Uterus (tissue), 2 donors: ENCODE measurements at regions not wholly inside any gene's neighbourhood (a gene's known extent, or its start where the extent isn't known, plus 50 kb on each side); places are given as distances from the start of the nearest gene placed in this dataset.

ENCODE experiments used
- POLR2A ChIP-seq, 2 donors: fragments of 450-650 bp; IDR thresholded peaks; one replicate each; pipeline ENCODE4 v1.6.1; 2016; ENCODE audit warnings: antibody characterized with exemption in 2 of 2, mild to moderate bottlenecking in 1 of 2, moderate library complexity in 1 of 2
- TF ChIP-seq, protein P1 (sequence below), 4 experiments: fragments of 200-600 bp in 2 of 4; fragments of 450-650 bp in 2 of 4; sonication (generic) in 2 of 4; IDR thresholded peaks; one replicate each; pipeline ENCODE4 v1.5.1; 2016 to 2019; ENCODE audit warnings: antibody characterized with exemption in 4 of 4, mild to moderate bottlenecking in 2 of 4, moderate library complexity in 1 of 4

- TF ChIP-seq, protein P1, sequence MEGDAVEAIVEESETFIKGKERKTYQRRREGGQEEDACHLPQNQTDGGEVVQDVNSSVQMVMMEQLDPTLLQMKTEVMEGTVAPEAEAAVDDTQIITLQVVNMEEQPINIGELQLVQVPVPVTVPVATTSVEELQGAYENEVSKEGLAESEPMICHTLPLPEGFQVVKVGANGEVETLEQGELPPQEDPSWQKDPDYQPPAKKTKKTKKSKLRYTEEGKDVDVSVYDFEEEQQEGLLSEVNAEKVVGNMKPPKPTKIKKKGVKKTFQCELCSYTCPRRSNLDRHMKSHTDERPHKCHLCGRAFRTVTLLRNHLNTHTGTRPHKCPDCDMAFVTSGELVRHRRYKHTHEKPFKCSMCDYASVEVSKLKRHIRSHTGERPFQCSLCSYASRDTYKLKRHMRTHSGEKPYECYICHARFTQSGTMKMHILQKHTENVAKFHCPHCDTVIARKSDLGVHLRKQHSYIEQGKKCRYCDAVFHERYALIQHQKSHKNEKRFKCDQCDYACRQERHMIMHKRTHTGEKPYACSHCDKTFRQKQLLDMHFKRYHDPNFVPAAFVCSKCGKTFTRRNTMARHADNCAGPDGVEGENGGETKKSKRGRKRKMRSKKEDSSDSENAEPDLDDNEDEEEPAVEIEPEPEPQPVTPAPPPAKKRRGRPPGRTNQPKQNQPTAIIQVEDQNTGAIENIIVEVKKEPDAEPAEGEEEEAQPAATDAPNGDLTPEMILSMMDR (IDR thresholded peaks at IDR 0.05), result no peak
- TF ChIP-seq POLR2A (IDR thresholded peaks at IDR 0.05), result no peak
Observed at GRCh38 chr3:18716101-18716500, 291.0 kb upstream of the SATB1 start.
